Fibroblast of peridontal ligament (primary cell): ENCODE measurements at regions not wholly inside any gene's neighbourhood (a gene's known extent, or its start where the extent isn't known, plus 50 kb on each side); places are given as distances from the start of the nearest gene placed in this dataset.

Source experiments
- DNase-seq: peaks from one replicate; pipeline ENCODE4 v3.0.0-alpha.2; 2010; ENCODE audit errors: extremely low read depth

GRCh38 chr3:88572450-88572849 is 422.7 kb downstream of the C3orf38 start:
- DNase-seq, result no peak

GRCh38 chr3:88573472-88573871 is 423.7 kb downstream of the C3orf38 start:
- no peak for DNase-seq

GRCh38 chr3:88574146-88574545 is 424.4 kb downstream of the C3orf38 start:
- no peak for DNase-seq

GRCh38 chr3:88584451-88584850 is 434.7 kb downstream of the C3orf38 start:
- DNase-seq, result no peak

GRCh38 chr3:88586121-88586640 is 436.4 kb downstream of the C3orf38 start:
- DNase-seq, result no peak

- DNase-seq, result no peak
These were observed 439.4 kb downstream of the C3orf38 start for GRCh38 chr3:88589138-88589537.

GRCh38 chr3:88595026-88595425 is 445.3 kb downstream of the C3orf38 start:
- peak; percentile 2 for DNase-seq

GRCh38 chr3:88596451-88596850 is 446.7 kb downstream of the C3orf38 start:
- DNase-seq, result peak; percentile 10

GRCh38 chr3:88610820-88611219 is 461.1 kb downstream of the C3orf38 start:
- no peak for DNase-seq

- DNase-seq, result no peak
These were observed 462.1 kb downstream of the C3orf38 start for GRCh38 chr3:88611826-88612326.

- DNase-seq, result no peak
These were observed 466.7 kb downstream of the C3orf38 start for GRCh38 chr3:88616413-88616812.

GRCh38 chr3:88617283-88617682 is 467.5 kb downstream of the C3orf38 start:
- no peak for DNase-seq

- no peak for DNase-seq
These were observed 468.4 kb downstream of the C3orf38 start for GRCh38 chr3:88618021-88618645.

GRCh38 chr3:88621586-88621985 is 471.8 kb downstream of the C3orf38 start:
- no peak for DNase-seq

- no peak for DNase-seq
These were observed 473.9 kb downstream of the C3orf38 start for GRCh38 chr3:88623709-88624108.

GRCh38 chr3:88626456-88627120 is 476.8 kb downstream of the C3orf38 start:
- DNase-seq, result no peak

- no peak for DNase-seq
These were observed 478.5 kb upstream of the EPHA3 start for GRCh38 chr3:88628901-88629300.

- DNase-seq, result no peak
These were observed 475.2 kb upstream of the EPHA3 start for GRCh38 chr3:88632226-88632625.

GRCh38 chr3:88640581-88640980 is 466.8 kb upstream of the EPHA3 start:
- no peak for DNase-seq

- DNase-seq, result peak; percentile 6
These were observed 466.3 kb upstream of the EPHA3 start for GRCh38 chr3:88641033-88641604.

- no peak for DNase-seq
These were observed 450.0 kb upstream of the EPHA3 start for GRCh38 chr3:88657459-88657858.

- no peak for DNase-seq
These were observed 446.0 kb upstream of the EPHA3 start for GRCh38 chr3:88661433-88661824.

- no peak for DNase-seq
These were observed 439.2 kb upstream of the EPHA3 start for GRCh38 chr3:88668180-88668579.
